ENCODE measurements at regions not wholly inside any gene's neighbourhood (a gene's known extent, or its start where the extent isn't known, plus 50 kb on each side); places are given as distances from the start of the nearest gene placed in this dataset.

- TF ChIP-seq CTCF (IDR thresholded peaks at IDR 0.05; ENCODE audit: poor library complexity) = no peak
- no peak for TF ChIP-seq EZH2 (IDR thresholded peaks at IDR 0.05; ENCODE audit: borderline replicate concordance)
- TF ChIP-seq EZH2phosphoT487 (IDR thresholded peaks at IDR 0.05; ENCODE audit: low read depth, severe bottlenecking, unreplicated experiment) = no peak
Observed at GRCh38 chr19:30078381-30078910, 136.4 kb downstream of the URI1 start.
